NCI-H1417 treated with DMSO at 0.1 percent for 48 hours (cell line): ENCODE measurements at regions not wholly inside any gene's neighbourhood (a gene's known extent, or its start where the extent isn't known, plus 50 kb on each side); places are given as distances from the start of the nearest gene placed in this dataset.
A peak's percentile ranks its signal among the peaks of the same experiment; 100 is the strongest.
"Not testable (repeated sequence)": the region's sequence is repeated elsewhere in the genome, so short reads cannot be mapped to it uniquely, and the experiment has no call there.

Experiments
- DNase-seq: peaks from one replicate; lab custom pipeline; 2025; lab: John Stamatoyannopoulos, UW

DNA sequence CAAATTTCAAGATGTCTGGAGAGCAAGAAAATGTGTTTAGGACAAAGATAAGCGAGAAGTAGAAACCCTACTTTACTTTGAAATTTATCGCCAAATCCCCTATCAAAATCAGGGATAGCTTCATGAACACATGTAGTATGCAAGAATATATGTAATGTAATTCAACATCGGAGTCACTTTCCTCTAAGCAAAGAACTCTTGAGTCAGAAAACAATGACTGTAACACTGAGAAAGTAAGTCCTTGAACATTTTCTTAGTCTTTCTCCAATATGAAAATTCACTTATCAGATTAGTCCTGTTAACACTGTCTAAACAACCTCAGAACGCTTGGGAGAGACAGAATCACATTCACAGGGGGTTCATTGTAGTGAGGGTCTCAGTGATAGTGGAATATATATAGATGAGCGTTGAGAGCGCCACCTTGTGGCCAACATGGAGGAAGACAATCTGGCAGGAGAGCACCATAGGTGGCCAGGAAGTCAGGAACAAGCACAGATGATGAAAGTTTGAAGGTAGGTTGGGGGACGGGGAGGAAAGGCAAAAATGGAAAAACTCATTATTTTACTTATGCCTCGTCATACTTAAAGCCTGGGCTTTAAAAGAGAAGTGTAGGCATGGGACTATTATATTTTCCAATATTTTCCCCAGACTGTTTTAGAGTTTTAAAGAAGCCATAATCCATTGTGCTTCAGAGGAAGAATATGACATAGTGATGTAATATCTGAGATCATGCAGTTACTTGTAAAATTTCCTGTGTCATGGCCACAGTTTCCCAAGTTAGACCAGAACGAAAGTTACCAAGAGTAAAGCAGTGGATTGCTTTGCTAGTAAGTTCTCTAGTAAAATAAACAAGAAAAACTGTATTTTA lies 115.5 kb upstream of the GNAI1 start:
- no peak for DNase-seq

DNA sequence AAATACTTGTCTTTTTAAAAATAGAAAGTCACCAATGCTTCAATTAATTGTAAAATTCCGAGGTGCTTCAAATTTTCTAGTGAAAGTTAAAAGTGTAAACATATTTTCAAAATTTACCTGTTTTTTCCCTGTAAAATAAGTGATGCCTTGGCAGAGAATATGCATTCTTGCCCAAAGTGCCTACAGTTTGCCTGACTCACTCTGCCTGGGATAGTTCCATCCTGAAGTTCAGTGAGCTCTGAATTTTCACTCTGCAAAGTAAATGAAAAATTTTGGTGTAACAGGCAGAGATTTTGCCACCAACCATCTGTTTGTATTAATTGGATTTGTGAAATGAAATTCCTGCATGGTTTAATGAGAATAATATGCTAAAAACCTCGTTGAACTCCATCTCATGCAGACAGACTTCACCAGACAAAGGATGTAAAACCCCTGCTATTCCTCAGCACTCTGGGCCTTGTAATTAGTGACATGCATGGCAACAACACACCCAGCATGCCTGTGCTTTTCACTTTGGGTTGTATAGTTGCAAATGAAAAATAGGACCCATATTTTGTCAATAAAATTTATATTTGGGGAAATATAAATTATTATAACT lies 117.4 kb upstream of the GNAI1 start:
- no peak for DNase-seq

DNA sequence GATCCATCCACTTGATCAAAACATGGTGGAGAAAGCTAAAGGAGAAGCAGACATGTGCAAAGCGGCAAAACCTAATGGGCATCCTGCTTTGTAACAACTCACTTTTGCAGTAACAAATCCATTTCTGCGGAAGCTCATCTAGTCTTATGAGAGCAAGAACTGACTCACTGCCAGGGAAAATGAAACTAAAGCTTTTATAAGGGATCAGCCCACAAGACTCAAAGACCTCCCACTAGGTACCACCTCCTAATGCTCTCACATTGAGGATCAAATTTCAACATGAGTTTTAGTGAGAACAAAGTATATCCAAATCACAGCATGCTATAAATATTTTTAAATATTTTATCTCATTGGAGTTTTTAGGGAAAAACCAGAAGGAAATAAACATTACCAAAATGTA lies 120.1 kb upstream of the GNAI1 start:
- no peak for DNase-seq

DNA sequence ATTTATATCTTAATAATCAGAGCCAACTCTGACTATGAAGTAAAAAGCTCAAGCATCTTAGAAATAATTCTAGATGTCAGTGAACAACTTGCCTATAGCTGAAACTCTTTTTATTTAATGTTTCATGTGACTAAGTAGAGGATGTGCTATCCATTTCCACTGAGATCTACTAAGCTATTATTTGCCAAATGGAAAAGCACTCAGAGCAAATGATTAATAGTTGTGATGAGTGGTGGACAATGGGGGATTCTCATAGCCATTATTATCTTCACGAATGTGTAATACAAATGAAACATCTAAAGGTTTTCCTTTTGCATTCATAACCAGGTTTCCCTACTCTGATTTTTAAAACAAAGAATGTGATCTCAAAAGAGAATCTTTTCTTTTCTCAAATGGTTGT lies 126.6 kb upstream of the GNAI1 start:
- DNase-seq, result peak; percentile 56

DNA sequence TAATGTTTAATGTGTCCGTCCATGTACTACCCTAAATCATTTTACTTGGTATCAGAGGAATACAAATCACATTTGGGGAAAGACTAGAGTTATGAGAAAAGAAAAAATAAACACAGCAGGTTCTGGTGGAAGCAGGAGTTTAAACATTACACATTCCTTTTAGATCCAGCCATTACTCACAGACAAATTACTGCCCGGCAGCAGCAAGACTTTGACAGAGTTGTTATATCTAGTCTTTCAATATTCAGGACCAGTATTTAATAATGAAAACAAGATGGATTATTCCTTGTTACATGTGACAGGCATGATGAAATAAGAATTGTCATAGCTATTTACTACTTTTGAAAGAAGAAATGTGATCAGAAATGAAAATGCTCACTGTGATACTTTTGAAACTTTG lies 131.8 kb upstream of the GNAI1 start:
- DNase-seq, result no peak

DNA sequence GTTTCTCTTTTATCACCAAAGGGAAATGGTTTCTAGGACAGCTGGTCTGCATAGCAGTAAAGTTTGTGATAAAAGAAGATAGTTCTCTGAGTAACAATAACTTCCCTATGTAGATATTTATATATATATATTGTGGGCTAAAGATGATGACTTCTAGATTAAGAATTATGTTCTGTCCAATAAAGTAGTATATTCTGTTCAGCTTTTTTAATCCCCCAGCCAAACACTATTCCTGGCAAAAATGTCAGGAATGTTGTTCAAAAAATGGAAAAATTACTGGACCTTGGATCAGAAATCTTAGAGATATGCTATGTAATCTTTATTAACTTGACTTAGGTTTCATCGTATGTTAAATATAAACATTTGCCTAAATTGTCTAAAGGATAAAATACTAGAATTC lies 136.3 kb upstream of the GNAI1 start:
- DNase-seq, result no peak

DNA sequence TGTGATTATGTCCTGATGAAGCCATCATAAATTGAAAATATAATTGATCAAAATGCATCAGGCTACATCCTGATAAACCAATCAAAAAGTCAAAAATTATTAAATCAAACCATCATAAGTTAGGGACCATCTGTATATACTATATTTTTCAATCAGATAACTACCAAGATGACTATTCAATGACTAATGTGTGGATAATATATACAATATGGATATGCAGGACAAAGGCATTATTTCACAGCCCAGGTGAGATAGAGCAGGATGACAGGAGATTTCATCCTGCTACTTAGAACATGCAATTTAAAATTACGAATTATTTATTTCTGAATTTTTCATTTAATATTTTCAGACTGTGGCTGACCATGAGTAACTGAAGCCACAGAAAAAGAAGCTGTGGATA lies 137.3 kb upstream of the GNAI1 start:
- no peak for DNase-seq

DNA sequence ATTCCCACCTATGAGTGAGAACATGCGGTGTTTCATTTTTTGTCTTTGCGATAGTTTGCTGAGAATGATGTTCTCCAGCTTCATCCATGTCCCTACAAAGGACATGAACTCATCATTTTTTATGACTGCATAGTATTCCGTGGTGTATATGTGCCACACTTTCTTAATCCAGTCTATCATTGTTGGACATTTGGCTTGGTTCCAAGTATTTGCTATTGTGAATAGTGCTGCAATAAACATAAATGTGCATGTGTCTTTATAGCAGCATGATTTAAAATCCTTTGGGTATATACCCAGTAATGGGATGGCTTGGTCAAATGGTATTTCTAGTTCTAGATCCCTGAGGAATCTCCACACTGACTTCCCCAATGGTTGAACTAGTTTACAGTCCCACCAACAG lies 138.9 kb upstream of the GNAI1 start:
- DNase-seq, result not testable (repeated sequence)

DNA sequence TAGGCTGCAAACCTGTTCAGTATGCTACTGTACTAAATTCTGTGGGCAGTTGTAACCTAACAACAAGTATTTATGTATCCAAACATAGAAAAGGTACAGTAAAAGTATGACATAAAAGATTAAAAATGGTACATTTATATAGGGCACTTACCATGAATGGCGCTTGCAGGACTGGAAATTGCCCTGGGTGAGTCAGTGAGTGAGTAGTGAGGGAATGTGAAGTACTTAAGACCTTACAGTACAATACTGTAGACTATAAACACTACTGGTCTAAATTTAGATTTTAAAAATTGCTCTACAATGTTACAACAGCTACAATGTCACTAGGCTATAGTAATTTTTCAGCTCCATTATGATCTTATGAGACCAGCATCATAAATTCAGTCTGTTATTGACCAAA lies 146.0 kb upstream of the GNAI1 start:
- DNase-seq, result no peak

DNA sequence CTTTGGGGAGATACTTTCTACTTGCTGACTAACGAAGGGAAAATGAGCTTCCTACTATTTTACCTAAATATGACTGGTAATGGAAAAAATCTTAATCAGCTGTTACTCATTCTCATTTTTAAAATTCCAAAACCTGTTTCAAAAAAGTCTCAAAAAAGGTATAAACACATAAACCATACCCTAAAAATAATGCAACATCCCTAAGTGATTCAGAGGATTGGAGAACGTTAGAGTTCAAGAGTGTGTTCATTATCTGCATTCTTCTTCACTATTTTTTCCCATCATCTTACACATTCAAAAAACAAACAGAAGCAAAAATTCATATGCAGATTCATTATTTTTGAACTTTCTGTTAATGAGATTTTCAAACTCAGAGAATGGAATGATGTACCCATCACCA lies 150.4 kb upstream of the GNAI1 start:
- DNase-seq, result no peak

DNA sequence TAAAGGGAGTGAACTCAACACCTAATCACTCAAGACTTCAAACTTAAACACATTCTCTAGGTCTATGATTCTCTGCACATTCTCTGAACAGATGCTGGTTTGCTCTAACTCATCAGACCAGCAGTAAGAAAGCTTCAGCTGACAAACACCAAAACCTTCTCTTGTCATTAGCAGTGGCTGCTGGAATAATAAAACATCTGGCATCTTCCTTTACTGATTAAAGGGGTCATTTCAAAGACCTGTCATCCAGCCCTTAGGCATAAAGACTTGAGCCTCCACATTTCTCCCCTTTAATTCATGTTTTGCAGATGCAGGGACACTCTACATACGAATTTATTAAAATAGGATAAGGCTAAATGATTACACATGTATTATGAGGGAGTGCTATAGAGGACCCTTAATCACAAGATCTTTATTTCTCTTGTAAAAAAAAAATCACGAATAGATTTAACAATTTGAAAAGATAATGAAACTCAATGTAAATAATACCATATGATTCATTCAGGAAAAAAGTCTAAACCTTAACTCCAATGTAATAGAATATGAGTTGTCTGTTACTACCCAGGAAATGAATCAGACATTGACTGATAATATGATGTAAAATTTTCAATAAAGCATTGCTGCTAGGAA lies 152.4 kb upstream of the GNAI1 start:
- DNase-seq, result no peak

DNA sequence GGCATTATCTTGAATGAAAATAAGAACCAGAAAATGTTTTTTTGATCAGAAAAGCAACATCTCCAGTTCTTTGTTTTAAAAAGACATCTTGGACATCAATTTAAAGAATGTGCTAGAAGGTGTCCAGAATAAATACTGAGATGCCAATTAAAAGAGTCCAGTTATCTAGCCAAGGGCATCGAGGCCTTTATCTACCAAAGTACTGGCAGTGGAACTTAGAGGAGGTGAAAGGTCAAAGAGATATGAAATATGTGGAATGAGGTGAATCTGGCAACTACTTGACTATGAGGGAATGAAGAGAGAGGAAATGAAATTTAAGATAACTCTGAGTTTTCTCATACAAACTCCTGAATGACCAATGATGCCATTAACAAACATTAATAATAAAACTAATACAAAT lies 154.3 kb upstream of the GNAI1 start:
- no peak for DNase-seq

DNA sequence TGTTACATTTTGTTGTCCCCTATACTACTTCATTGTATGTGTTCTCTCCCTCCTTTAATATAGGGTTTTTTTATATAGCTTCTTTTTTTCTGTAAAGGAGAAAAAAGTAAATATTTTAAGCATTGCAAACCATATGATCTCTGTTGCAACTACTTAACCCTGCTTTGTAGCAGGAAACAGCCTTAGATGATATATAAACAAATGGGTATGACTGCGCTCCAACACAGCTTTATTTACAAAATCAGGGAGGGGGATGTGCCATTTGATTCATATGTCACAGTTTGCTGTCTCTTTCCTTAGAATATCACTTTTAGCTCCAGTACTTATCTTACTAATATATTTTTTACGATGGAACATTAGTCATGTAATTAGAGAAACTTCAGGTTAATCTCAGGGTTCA lies 155.2 kb upstream of the GNAI1 start:
- no peak for DNase-seq

DNA sequence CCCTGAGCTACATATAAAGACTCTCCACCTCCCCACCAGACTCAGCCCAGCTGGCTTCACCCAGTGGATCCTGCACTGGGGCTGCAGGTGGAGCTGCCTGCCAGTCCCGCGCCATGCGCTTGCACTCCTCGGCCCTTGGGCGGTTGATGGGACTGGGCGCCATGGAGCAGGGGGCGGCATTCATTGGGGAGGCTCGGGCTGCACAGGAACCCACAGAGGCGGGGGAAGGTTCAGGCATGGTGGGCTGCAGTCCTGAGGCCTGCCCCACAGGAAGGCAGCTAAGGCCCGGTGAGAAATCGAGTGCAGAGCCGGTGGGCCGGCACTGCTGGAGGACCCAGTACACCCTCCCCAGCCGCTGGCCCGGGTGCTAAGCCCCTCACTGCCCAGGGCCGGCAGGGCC lies 157.2 kb upstream of the GNAI1 start:
- no peak for DNase-seq

DNA sequence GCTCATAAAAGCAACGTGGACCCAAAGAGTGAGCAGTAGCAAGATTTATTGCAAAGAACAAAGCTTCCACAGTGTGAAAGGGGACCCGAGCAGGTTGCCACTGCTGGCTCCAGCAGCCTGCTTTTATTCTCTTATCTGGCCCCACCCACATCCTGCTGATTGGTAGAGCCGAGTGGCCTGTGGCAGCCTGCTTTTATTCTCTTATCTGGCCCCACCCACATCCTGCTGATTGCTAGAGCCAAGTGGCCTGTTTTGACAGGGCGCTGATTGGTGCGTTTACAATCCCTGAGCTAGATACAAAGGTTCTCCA lies 158.0 kb upstream of the GNAI1 start:
- DNase-seq, result not testable (repeated sequence)

DNA sequence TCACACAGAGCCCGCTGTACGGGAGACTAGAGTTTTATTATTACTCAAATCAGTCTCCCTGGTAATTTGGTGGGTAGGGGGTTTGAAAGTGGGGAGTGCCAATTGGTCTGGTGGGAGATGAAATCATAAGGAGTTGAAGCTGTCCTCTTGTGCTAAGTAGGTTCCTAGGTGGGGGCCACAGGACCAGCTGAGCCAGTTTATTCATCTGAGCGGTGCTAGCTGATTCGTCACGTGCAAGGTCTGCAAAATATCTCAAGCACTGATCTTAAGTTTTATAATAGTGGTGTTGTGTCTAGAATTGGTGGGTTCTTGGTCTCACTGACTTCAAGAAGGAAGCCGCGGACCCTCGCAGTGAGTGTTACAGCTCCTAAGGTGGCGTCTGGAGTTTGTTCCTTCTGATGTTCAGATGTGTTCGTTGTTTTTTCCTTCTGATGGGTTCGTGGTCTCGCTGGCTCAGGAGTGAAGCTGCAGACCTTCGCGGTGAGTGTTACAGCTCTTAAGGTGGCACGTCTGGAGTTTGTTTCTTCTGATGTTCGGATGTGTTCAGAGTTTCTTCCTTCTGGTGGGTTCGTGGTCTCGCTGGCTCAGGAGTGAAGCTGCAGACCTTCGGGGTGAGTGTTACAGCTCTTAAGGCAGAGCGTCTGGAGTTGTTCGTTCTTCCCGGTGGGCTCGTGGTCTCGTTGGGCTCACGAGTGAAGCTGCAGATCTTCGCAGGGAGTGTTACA lies 158.5 kb upstream of the GNAI1 start:
- DNase-seq, result not testable (repeated sequence)

DNA sequence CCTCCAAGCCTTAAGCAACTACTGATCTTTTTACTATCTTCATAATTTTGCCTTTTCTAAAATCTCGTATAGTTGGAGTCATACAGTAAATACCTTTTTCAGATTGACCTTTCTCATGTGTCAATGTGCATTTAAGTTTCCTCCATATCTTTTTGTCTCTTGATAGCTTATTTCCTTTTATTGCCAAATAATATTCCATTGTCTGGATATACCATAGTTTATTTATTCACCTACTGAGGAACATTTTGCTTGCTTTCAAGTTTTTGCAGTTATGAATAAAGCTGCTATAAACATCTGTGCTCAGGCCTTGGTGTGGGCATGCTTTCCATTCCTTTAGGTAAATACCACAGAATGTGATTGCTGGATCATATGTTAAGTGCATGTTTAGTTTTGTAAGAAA lies 161.2 kb upstream of the GNAI1 start:
- no peak for DNase-seq

DNA sequence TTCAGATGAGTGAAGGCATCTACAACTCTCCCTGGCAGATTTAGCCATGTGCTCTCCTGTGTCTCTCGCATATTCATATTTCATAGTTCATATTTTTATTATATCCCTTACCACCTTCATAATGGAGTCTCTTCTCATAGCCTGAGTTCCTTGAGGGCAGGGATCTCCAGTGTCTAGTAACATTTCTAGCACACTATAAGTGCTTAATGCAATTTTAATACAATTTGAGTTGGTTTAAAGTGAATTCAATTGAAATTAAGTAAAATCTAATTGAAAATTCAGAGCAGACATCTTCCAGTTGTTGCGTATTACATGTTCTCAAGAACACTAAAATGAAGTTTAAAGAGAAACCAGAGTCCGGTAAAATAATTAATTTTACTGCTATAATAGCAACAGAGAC lies 163.6 kb upstream of the GNAI1 start:
- DNase-seq, result no peak

DNA sequence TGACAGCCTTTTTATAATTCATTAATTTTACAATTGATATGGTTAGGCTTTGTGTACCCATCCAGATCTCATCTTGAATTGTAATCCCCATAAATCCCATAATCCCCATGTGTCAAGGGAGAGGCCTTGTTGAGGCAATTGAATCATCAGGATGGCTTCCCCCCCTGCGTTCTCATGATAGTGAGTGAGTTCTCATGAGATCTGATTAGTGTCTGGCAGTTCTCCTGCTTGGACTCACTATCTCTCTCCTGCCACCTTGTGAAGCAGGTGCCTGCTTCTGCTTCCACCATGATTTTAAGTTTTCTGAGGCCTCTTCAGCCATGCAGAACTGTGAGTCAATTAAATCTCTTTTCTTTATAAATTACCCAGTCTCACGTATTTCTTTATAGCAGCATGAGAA lies 165.7 kb upstream of the GNAI1 start:
- DNase-seq, result no peak

DNA sequence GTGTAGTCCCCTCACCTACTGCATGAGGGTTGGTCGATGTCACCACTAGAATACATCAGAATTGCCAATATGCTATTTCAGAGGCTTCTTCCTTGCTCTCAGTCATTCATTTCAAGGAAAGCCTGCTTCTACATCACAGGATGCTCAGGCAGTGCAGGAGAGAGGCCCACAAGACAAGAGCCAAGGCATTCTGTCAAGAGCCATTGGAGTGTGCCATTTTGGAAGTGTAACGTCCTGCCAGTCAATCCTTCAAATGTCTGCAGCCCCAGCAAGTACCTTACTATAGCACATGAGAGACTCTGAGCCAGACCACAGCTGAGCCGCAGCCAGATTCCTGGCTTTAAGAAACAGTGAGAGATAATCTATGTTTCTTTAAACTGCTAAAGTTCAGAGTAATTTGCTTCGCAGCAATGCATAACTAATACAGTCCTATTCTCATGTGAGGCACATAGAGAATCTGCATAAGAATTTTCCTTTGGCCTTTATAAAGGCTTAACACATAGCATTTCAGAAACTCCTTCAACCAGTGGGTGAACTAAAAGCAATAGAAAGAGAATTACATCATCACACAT lies 166.5 kb upstream of the GNAI1 start:
- DNase-seq, result no peak

DNA sequence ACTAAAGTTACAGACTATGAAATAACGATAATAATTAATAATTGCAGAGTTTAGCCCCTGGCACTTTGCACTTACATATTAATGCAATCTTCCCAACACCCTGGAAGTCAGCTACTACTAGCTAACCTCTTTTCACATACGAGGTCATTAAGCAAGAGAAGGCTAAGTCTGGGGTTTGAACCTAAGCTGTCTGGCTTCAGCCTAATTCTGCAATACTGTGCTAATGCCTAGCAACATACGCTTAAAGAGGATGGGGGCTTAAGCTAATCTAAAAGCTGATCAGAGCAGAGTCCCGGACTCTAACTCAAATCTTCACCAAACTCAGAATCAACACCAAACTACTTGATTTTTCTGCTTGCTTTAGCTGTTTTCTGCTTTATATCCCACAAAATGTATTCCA lies 168.7 kb upstream of the GNAI1 start:
- no peak for DNase-seq

DNA sequence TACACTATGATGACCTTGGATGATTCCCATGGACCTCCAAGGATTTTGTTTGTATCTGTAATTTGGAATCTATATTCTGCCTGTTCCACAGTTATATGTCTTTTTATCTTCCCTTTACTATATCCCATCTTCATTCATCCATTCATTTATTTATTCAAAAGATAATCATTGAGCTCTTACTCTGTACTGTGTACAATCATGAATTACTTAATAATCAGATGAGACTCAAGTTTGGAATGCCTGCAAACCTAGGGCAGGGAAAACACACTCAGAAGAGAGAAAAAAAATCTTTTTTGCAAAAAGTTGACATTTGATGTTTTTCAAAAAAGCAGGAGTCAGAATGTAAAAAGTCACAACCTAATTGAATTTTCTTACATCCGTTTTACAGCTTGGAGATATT lies 170.2 kb upstream of the GNAI1 start:
- no peak for DNase-seq

DNA sequence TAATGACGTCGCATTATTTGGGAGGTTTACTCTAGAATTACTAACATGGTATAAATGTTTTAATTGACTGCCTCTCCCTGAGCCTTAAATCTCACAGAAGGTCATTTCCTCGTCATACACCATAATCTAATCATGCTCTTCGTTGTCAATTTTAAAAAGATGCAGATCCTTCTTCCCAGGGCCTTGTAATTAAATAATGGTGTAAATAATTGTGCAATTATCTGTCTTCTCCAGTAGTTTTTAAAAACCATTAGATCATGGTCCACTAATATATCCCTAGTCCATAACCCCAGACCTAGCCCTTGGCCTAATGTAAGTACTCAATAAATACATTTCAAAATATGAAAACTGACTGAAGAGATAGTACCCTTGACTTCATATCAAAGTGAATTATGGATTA lies 181.5 kb upstream of the GNAI1 start:
- no peak for DNase-seq
